Fibroblast of peridontal ligament (primary cell): ENCODE measurements at regions not wholly inside any gene's neighbourhood (a gene's known extent, or its start where the extent isn't known, plus 50 kb on each side); places are given as distances from the start of the nearest gene placed in this dataset.

Experiments used
- DNase-seq: peaks from one replicate; pipeline ENCODE4 v3.0.0-alpha.2; 2010; ENCODE audit errors: extremely low read depth

- DNase-seq = no peak
These were observed 53.5 kb upstream of the TBC1D9 start for GRCh38 chr4:140809676-140810075.

DNA sequence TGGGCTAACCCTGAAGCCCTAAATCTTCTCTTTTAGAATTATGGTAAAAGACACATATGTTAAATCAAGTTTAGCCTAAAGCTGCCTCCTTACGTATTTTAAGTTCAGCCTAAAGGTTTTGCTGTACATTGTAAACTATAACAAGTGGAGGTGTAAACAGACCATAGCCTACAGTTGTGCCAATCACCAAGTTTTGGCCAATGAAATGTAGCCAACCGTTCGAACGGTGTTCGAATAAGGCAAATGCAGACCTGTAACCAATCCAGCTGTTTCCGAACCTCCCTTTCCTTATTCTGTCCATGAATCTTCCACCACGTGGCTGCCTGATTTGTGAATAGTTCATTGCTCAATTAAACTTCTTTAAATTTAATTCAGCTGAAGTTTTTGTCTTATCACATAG lies 52.1 kb upstream of the TBC1D9 start:
- no peak for DNase-seq

DNA sequence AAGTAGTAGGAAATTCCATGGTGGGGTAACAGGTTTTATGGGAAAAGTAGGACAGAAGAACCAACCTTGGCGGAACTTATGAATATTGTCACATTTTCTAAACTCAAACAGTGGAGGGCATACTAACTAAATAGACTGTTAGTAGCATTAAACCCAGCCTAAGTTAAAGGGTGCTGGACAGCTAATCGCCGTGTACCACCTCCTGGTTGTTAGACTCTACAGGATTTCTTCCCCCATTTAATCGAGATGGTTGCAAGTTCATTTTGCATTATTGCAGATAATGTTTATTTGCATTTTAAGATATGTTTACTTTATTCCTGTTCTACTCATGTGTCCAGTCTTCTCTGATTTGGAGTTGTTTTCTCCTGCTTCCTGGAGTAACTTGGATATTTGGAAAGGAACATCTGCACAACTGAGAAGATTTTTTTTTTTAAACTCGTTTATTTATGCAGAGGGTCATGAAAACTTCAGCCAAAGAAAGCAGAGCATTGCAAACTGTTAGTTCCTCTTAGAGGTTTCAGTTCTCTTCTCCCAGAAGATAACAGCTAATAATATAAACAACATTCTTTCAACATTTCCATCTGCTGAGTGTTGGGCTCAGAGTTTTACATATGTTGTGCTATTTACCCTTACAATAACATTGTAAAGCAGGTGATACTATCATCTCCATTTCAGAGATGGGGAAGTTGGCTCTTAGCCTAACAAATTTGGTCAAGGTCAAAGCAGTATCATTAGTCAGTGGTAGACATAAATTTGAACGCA lies 51.5 kb upstream of the TBC1D9 start:
- peak; percentile 25 for DNase-seq

DNA sequence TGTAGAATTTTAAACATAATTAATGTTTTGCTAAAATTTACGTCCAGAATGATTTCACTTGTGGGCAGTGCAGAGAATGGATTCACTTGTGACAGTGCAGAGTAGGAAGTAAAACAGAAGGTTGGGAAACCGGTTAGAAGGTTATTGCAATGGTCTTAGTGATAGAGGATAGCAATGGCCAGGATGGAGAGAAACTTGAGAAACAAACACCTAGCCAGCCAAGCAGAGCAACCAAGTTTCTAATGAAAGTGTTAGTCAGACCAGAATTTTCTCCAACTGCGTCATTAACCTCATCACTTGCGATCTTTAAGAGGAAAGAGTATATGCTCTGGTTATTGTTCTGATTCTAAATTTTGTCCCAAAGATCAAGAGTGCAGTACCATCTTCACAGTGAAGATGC lies 50.0 kb upstream of the TBC1D9 start:
- no peak for DNase-seq
